GM10266 (cell line): ENCODE measurements at regions not wholly inside any gene's neighbourhood (a gene's known extent, or its start where the extent isn't known, plus 50 kb on each side); places are given as distances from the start of the nearest gene placed in this dataset.

Experiments
- DNase-seq: peaks from one replicate; pipeline ENCODE4 v3.0.0; 2012; ENCODE audit errors: extremely low spot score
- TF ChIP-seq, protein P1 (sequence below): IDR thresholded peaks from 2 replicates; pipeline ENCODE4 v1.5.1; 2012; ENCODE audit warnings: mild to moderate bottlenecking, low read depth; ENCODE audit not compliant: control insufficient read depth, insufficient read depth; ENCODE audit errors: missing control alignments

DNA sequence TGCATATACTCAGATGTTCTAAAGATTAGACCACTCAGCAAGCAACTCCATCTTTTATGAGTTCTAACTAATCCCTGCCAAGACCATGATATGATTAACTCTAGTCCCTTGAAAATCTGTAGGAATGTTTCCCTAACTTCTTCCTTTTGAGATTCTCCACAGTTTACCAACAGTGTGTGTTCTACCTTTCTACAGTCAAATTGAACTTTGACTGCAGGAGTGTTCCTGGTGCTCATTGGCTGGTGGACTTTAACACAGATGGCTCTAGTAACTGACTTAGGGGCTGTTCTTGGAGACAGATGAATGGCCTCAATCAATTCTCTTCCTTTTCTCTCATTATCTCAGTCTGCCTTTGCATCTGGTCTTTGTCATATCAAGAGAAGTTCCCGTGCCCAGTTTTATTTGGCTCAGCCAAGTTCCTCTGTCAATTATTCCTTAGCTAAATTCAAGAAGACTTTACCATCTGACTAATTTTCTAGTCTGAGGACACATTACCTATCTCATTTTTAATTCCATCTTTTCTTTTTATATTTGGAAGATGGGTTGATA is 643.9 kb upstream of the CAMK1G start:
- DNase-seq = no peak
- TF ChIP-seq, protein P1, sequence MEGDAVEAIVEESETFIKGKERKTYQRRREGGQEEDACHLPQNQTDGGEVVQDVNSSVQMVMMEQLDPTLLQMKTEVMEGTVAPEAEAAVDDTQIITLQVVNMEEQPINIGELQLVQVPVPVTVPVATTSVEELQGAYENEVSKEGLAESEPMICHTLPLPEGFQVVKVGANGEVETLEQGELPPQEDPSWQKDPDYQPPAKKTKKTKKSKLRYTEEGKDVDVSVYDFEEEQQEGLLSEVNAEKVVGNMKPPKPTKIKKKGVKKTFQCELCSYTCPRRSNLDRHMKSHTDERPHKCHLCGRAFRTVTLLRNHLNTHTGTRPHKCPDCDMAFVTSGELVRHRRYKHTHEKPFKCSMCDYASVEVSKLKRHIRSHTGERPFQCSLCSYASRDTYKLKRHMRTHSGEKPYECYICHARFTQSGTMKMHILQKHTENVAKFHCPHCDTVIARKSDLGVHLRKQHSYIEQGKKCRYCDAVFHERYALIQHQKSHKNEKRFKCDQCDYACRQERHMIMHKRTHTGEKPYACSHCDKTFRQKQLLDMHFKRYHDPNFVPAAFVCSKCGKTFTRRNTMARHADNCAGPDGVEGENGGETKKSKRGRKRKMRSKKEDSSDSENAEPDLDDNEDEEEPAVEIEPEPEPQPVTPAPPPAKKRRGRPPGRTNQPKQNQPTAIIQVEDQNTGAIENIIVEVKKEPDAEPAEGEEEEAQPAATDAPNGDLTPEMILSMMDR = no peak

DNA sequence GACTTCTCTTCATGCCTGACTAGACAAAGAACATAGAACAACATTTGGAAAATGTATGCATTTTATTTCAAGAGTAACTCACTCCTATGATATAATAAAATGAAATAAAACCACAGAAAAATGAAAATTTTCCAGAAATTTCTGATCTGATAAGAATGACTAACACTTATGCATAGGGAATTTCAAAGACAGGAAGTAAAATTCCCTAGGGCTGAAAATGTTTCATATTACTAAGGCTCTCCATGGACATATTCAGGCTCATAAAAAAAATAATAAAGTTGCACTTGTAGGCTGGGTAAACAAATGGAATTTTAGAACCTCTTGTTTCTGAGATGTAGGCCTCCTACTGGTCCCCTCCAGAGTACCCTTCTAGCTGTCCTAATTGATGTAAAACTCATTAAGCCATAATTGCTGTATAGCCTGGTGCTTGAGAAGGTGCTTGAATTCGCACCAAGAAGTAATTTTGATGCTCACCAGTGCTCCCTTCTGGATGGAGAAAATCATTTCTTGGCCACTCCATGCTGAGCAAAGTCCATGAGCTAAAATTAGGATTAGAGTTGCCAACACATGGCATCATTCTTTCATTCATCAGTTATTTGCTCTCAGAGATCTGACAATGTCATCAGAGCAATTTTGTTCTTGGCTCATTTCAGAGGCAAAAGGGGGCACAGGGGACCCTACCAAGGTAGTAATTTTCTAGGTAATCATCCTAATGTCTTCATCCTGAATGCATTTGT is 641.0 kb upstream of the CAMK1G start:
- TF ChIP-seq, protein P1 = no peak
- DNase-seq = no peak

GRCh38 chr1:208943291-208943690 is 640.2 kb upstream of the CAMK1G start:
- TF ChIP-seq, protein P1 = no peak
- no peak for DNase-seq

GRCh38 chr1:208944981-208945451 is 638.5 kb upstream of the CAMK1G start:
- TF ChIP-seq, protein P1 = no peak
- DNase-seq = no peak

DNA sequence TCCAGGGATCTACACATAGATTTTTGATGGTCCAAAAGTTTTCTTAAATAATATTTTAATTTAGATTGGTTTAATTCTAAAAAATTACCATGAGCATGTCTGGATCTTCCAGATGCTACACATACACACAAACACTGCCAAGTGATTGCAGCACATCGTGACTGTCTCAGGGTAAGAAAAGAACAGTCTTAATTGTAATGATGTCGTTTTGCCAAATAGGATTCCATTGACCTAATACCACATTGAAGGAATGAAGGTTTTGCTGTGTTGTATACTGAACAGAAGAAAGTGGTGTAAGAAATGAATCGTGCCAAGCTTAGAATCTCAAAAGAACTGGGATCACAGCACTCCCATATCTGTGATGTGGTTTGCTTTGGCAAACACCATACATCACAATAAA is 633.3 kb upstream of the CAMK1G start:
- no peak for DNase-seq
- TF ChIP-seq, protein P1 = no peak

GRCh38 chr1:208951026-208951525 is 632.4 kb upstream of the CAMK1G start:
- DNase-seq = no peak
- TF ChIP-seq, protein P1 = no peak

DNA sequence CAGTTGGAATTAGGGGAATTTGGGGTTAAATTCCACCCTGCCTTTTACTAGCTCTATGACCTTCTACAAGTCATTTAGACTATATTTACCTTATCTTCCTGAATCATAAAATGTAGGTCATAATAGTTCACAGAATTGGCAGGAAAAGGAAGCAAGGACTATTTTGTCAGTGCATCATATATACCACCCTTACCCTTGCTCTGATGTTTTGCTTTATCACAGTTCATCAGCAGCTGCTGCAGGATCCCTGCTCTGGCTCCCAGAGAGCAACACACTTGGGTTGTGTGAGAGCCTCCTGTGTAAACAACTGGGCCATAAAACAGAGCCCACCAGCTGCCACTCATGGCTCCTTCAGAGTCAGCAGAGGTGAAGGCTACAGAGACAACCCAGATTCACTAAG is 631.6 kb upstream of the CAMK1G start:
- TF ChIP-seq, protein P1 = no peak
- no peak for DNase-seq
